Heart right ventricle (tissue), 16 donors: ENCODE measurements at regions not wholly inside any gene's neighbourhood (a gene's known extent, or its start where the extent isn't known, plus 50 kb on each side); places are given as distances from the start of the nearest gene placed in this dataset.

Experiments
- ATAC-seq, 8 donors: fragments of 200-7000 bp; cut with Tn5 transposase; one replicate each; pipeline ENCODE4 v1.9.1; 2020; ENCODE audit warnings: mild to moderate bottlenecking in 8 of 8, moderate library complexity in 8 of 8, moderate number of reproducible peaks in 1 of 8
- DNase-seq, 2 donors: peaks; one replicate each; pipeline ENCODE4 v3.0.0-alpha.2; 2020
- H3K27ac ChIP-seq, 10 donors: fragments of 200-600 bp; sonication (generic) in 2 of 10; one replicate each; pipeline versions ENCODE4 v1.5.0 to v1.8.0; 2020 to 2022; ENCODE audit warnings: mild to moderate bottlenecking in 3 of 10
- H3K27me3 ChIP-seq, 7 donors: fragments of 200-600 bp; one replicate each; pipeline ENCODE4 v1.8.0; 2021 to 2022; ENCODE audit warnings: mild to moderate bottlenecking in 2 of 7
- H3K36me3 ChIP-seq, 9 donors: fragments of 200-600 bp; sonication (generic) in 1 of 9; one replicate each; pipeline versions ENCODE4 v1.5.0 to v1.8.0; 2020 to 2022; ENCODE audit warnings: mild to moderate bottlenecking in 2 of 9
- H3K4me1 ChIP-seq, 9 donors: fragments of 200-600 bp; sonication (generic) in 1 of 9; one replicate each; pipeline versions ENCODE4 v1.5.0 to v1.8.0; 2020 to 2022; ENCODE audit warnings: mild to moderate bottlenecking in 4 of 9
- H3K4me3 ChIP-seq, 10 donors: fragments of 200-600 bp; sonication (generic) in 2 of 10; one replicate each; pipeline versions ENCODE4 v1.5.0 to v1.8.0; 2020 to 2022; ENCODE audit warnings: mild to moderate bottlenecking in 7 of 10, moderate library complexity in 2 of 10
- H3K9me3 ChIP-seq, 11 donors: fragments of 200-600 bp in 10 of 11; sonication (generic) in 2 of 11; one replicate each; pipeline versions ENCODE4 v1.5.0 to v1.8.0; 2013 to 2022; ENCODE audit warnings: mild to moderate bottlenecking in 2 of 11, control low read depth in 1 of 11, moderate library complexity in 1 of 11
- CTCF ChIP-seq, 9 donors: fragments of 200-600 bp; sonication (generic) in 2 of 9; IDR thresholded peaks; one replicate each; pipeline versions ENCODE4 v1.5.0 to v1.8.0; 2021 to 2022; ENCODE audit warnings: antibody characterized with exemption in 9 of 9, mild to moderate bottlenecking in 5 of 9, moderate library complexity in 1 of 9
- WGBS, 2 donors: extraction: QIAGEN DNeasy Blood & Tissue Kit; methylation state at CpG; one replicate each; pipeline ENCODE4 v1.1.7; 2013; ENCODE audit warnings: inconsistent platforms in 1 of 2; 5-methylcytosine and 5-hydroxymethylcytosine counted together
- intact Hi-C, 10 donors: fragments of 100-400 bp; cut with DNase I; formaldehyde crosslinking; loops; one replicate each; pipeline versions ENCODE4 v1.11.1 to v1.14.2; 2022
- donor health status: Arrhythmogenic right ventricular cardiomyopathy.
- donor health status: ischemic (EF 13 %, LVEDD 7.1; RV severe dilation, severe dysfunction).
- donor health status: healthy with polysubstance abuse.
- donor health status: DM: no; HTN: yes; CAD: no.
- donor health status: DM: no; HTN: no; CAD: no.
- donor health status: ischemic (EF 25% LVEDD 6.9; RV normal size, moderate dysfunction).
- donor health status: ischemic (EF 25% LVEDD 5.7; RV mildly dilated, moderate dysfunction).
- donor health status: healthy.
- donor health status: DM: yes; HTN: yes; CAD: no.
- donor health status: Ischemic cardiomyopathy.
- donor health status: ischemic (EF 35%, LVEDD 5.7; RV mildly dilated, moderate dysfunction).
- donor health status: nonischemic (EF 11% LVEDD 7.7; RV severe dilation, severe dysfunction).
- donor health status: DM: yes; HTN: yes; CAD: no.
- donor health status: PGD.
- donor health status: ischemic (EF 29% LVEDD 5.4; RV normal size, mild dysfunction).
- donor health status: nonischemic (EF 23%, LVEDD 6.1; RV moderate dilation, normal function).

GRCh38 chr10:81403451-81403850, 471.5 kb upstream of the NRG3 start:
- Histone ChIP-seq H3K27ac (no peak overlapping the region), H3K36me3 (no peaks in the 10 kb centered on the region), H3K4me3 (no peak overlapping the region), H3K9me3 (no peaks in the 10 kb centered on the region), H3K4me1 (no peaks in the 10 kb centered on the region), H3K27me3 (no peaks in the 10 kb centered on the region)
- 70 to 75% methylated on average over 3 of the region's 3 CpGs for WGBS, 2 donors
- intact Hi-C loops: no loop called here
- DNase-seq (no peak), ATAC-seq (no peak)
- no peak for TF ChIP-seq CTCF (IDR thresholded peaks at IDR 0.05)

GRCh38 chr10:81405399-81405798, 469.6 kb upstream of the NRG3 start:
- DNase-seq (no peak), ATAC-seq (no peak)
- no peak overlapping the region for H3K27ac ChIP-seq
- intact Hi-C loops: no loop called here
- H3K4me3 ChIP-seq: no peak overlapping the region
- no peaks in the 10 kb centered on the region for H3K27me3 ChIP-seq
- TF ChIP-seq CTCF (IDR thresholded peaks at IDR 0.05): no peak
- H3K36me3 ChIP-seq: no peaks in the 10 kb centered on the region
- no peaks in the 10 kb centered on the region for H3K4me1 ChIP-seq
- WGBS, 2 donors: 92 to 94% methylated on average over 2 of the region's 2 CpGs
- H3K9me3 ChIP-seq: no peaks in the 10 kb centered on the region

DNA sequence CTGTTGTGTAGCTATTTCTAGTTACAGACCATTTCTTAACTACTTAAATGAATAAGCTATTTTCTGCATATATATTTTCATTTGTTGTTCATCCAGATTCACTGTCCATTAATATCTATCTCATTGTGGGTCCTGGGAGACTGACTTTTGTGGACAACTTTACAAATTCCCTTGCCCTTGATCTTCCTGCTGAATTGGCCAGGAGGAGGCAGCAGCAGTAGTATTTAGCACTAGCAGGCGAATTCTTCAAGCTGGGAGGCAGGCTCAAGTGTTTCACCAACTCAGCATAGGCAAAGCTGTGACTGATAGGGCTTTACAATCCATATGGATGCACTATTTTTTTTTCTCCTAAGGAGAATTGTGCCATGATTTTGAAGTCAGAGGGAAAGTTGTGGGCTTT, 461.0 kb upstream of the NRG3 start:
- ATAC-seq (no peak), DNase-seq (no peak)
- Histone ChIP-seq H3K9me3 (peaks cover 0 to 8% (median 0%) of the 10 kb centered on the region in 11 donors), H3K36me3 (no peaks in the 10 kb centered on the region), H3K4me3 (no peak overlapping the region), H3K4me1 (no peaks in the 10 kb centered on the region), H3K27ac (no peak overlapping the region), H3K27me3 (no peaks in the 10 kb centered on the region)
- WGBS, 2 donors: 10 to 19% methylated on average over 1 of the region's 1 CpG
- no peak for TF ChIP-seq CTCF (IDR thresholded peaks at IDR 0.05)
- intact Hi-C loops: loop anchor here in 1 of 10 donors (5.0 kb wide), 1 partner anchor 103 kb away; no protein-coding TSS in a partner anchor

DNA sequence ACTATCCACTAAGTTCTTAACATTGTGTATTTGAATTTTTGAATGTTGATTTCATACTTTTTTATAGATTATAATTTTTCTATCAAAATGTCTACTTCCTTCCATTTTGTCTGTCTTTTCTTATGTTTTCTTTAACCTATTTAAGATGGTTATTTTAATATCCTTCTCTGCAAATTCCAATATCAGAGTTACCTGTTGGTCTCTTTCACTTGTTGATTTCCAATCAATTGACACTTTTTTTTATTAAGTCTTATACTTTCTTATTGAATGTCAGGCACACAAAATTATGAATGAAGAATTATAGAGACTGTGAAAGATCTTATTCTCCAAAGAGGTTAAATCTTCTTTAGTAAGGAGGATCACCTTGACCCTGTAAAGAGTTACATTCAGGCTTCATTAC, 448.3 kb upstream of the NRG3 start:
- no peaks in the 10 kb centered on the region for H3K4me1 ChIP-seq
- ATAC-seq (no peak), DNase-seq (no peak)
- no peak overlapping the region for H3K27ac ChIP-seq
- no peak for TF ChIP-seq CTCF (IDR thresholded peaks at IDR 0.05)
- peaks cover 0 to 3% (median 0%) of the 10 kb centered on the region in 11 donors for H3K9me3 ChIP-seq
- H3K4me3 ChIP-seq: no peak overlapping the region
- no peaks in the 10 kb centered on the region for H3K36me3 ChIP-seq
- intact Hi-C loops: no loop called here
- H3K27me3 ChIP-seq: no peaks in the 10 kb centered on the region
